Testis (tissue), 2 donors: ENCODE measurements at regions not wholly inside any gene's neighbourhood (a gene's known extent, or its start where the extent isn't known, plus 50 kb on each side); places are given as distances from the start of the nearest gene placed in this dataset.

Source experiments
- CTCF ChIP-seq, 3 experiments: fragments of 450-650 bp in 2 of 3; fragments of 200-600 bp in 1 of 3; sonication (generic) in 1 of 3; IDR thresholded peaks; one replicate each; pipeline ENCODE4 v1.5.1; 2016 to 2019; ENCODE audit warnings: antibody characterized with exemption in 3 of 3, mild to moderate bottlenecking in 2 of 3, moderate library complexity in 1 of 3
- POLR2A ChIP-seq: fragments of 450-650 bp; IDR thresholded peaks from one replicate; pipeline ENCODE4 v1.6.1; 2017; ENCODE audit warnings: antibody characterized with exemption, mild to moderate bottlenecking, moderate library complexity

- TF ChIP-seq POLR2A = no peak
- no peak for TF ChIP-seq CTCF (IDR thresholded peaks at IDR 0.05)
Observed at GRCh38 chr13:84821261-84821660, 939.0 kb upstream of the SLITRK1 start.
